B cell (primary cell): ENCODE measurements at regions not wholly inside any gene's neighbourhood (a gene's known extent, or its start where the extent isn't known, plus 50 kb on each side); places are given as distances from the start of the nearest gene placed in this dataset.

ENCODE experiments used
- ATAC-seq: fragments of 200-7000 bp; cut with Tn5 transposase; one replicate; pipeline ENCODE4 v1.10.0; 2021; ENCODE audit warnings: low read depth, mild to moderate bottlenecking, moderate number of reproducible peaks, moderate library complexity
- CTCF ChIA-PET: fragments of 350-600 bp; sonication (Branson Sonifier 250); formaldehyde crosslinking; loops from one replicate; lab custom pipeline; 2021; ENCODE audit warnings: antibody characterized with exemption, inconsistent platforms; lab: Charles Lee
- POLR2A ChIA-PET: fragments of 350-600 bp; sonication (Branson Sonifier 250); formaldehyde crosslinking; loops from one replicate; lab custom pipeline; 2021; ENCODE audit warnings: antibody characterized with exemption; lab: Charles Lee
- DNase-seq: peaks from one replicate; pipeline ENCODE4 v3.0.0; 2013
- H2AFZ ChIP-seq: 2 replicates; pipeline ENCODE4 v1.6.1; 2012; ENCODE audit warnings: mild to moderate bottlenecking, low read depth, low read length; ENCODE audit not compliant: insufficient read depth, poor library complexity, severe bottlenecking
- H3K27ac ChIP-seq, 2 donors: 1 replicate in 1 of 2; 2 replicates in 1 of 2; pipeline ENCODE4 v1.5.1; 2012 to 2013; ENCODE audit warnings: low read length in 2 of 2, mild to moderate bottlenecking in 2 of 2, moderate library complexity in 1 of 2
- H3K27me3 ChIP-seq, 4 experiments: fragments of 200-600 bp in 1 of 4; sonication (generic) in 1 of 4; replicated peaks in 1 of 4; 1 replicate in 2 of 4; 2 replicates in 2 of 4; pipeline versions ENCODE4 v1.6.1 to v1.7.0; 2013 to 2016; ENCODE audit warnings: low read length in 3 of 4, mild to moderate bottlenecking in 2 of 4, mixed read lengths in 1 of 4, moderate library complexity in 1 of 4; ENCODE audit not compliant: insufficient read depth in 4 of 4, control insufficient read depth in 3 of 4; ENCODE audit errors: control extremely low read depth in 1 of 4
- H3K36me3 ChIP-seq, 2 experiments: replicated peaks in 1 of 2; 1 replicate in 1 of 2; 2 replicates in 1 of 2; pipeline versions ENCODE4 v1.6.1 to v1.7.1; 2013; ENCODE audit warnings: low read length in 1 of 2; ENCODE audit not compliant: insufficient read depth in 2 of 2, control insufficient read depth in 1 of 2; ENCODE audit errors: control extremely low read depth in 1 of 2, extremely low read depth in 1 of 2
- H3K4me1 ChIP-seq, 2 donors: fragments of 200-600 bp in 1 of 2; sonication (generic) in 1 of 2; 1 replicate in 1 of 2; 2 replicates in 1 of 2; pipeline versions ENCODE4 v1.5.1 to v1.6.1; 2013 to 2017; ENCODE audit warnings: low read length in 2 of 2; ENCODE audit not compliant: control insufficient read depth in 2 of 2, insufficient read depth in 2 of 2
- H3K4me2 ChIP-seq: replicated peaks from 2 replicates; pipeline ENCODE3; 2012; ENCODE audit warnings: mild to moderate bottlenecking, low read depth, low read length; ENCODE audit not compliant: poor library complexity, severe bottlenecking
- H3K4me3 ChIP-seq, 5 experiments: fragments of 200-600 bp in 1 of 5; sonication (generic) in 1 of 5; 1 replicate in 3 of 5; 2 replicates in 2 of 5; pipeline versions ENCODE4 v1.5.1 to v1.7.0; 2011 to 2016; ENCODE audit warnings: low read length in 4 of 5, mild to moderate bottlenecking in 4 of 5, low read depth in 2 of 5, control low read depth in 1 of 5, moderate library complexity in 1 of 5; ENCODE audit not compliant: insufficient read depth in 1 of 5; ENCODE audit errors: control extremely low read depth in 1 of 5, extremely low read depth in 1 of 5
- H3K79me2 ChIP-seq: fragments of 200-600 bp; sonication (generic); one replicate; pipeline ENCODE4 v1.6.0; 2016; ENCODE audit warnings: low read length; ENCODE audit not compliant: control insufficient read depth, insufficient read depth
- H3K9ac ChIP-seq: fragments of 200-600 bp; sonication (generic); 2 replicates; pipeline ENCODE4 v1.6.1; 2017; ENCODE audit warnings: mild to moderate bottlenecking, low read length, moderate library complexity
- H3K9me3 ChIP-seq, 3 donors: one replicate each; pipeline versions ENCODE4 v1.6.1 to v1.7.1; 2013; ENCODE audit warnings: low read length in 2 of 3; ENCODE audit not compliant: control insufficient read depth in 2 of 3, insufficient read depth in 1 of 3; ENCODE audit errors: control extremely low read depth in 1 of 3
- H4K20me1 ChIP-seq: 2 replicates; pipeline ENCODE4 v1.6.0; 2012; ENCODE audit warnings: mild to moderate bottlenecking, low read length; ENCODE audit not compliant: insufficient read depth, control insufficient read depth, poor library complexity, severe bottlenecking
- H3K27ac Mint-ChIP-seq: one replicate; pipeline ENCODE4 v1.8.0; 2021; ENCODE audit warnings: mixed read lengths
- H3K27me3 Mint-ChIP-seq: one replicate; pipeline ENCODE4 v1.8.0; 2021; ENCODE audit warnings: mixed read lengths
- H3K4me1 Mint-ChIP-seq: one replicate; pipeline ENCODE4 v1.8.0; 2021; ENCODE audit warnings: mixed read lengths
- H3K4me3 Mint-ChIP-seq: one replicate; pipeline ENCODE4 v1.8.0; 2021; ENCODE audit warnings: mixed read lengths
- H3K9me3 Mint-ChIP-seq: one replicate; pipeline ENCODE4 v1.8.0; 2022; ENCODE audit warnings: mixed read lengths; ENCODE audit not compliant: insufficient read depth
- EZH2 ChIP-seq: IDR thresholded peaks from 2 replicates; pipeline ENCODE4 v1.6.1; 2012; ENCODE audit warnings: borderline replicate concordance, low read depth, mild to moderate bottlenecking, moderate library complexity, low read length; ENCODE audit not compliant: insufficient read depth, poor library complexity, severe bottlenecking
- WGBS: methylation state at CpG from one replicate; pipeline ENCODE4 v1.1.5; 2013; ENCODE audit warnings: missing lambda C conversion rate; ENCODE audit not compliant: insufficient coverage; 5-methylcytosine and 5-hydroxymethylcytosine counted together
- intact Hi-C: fragments of 100-400 bp; cut with micrococcal nuclease; formaldehyde crosslinking; loops from one replicate; pipeline ENCODE4 v1.10.0; 2022
- TF ChIP-seq, protein P1 (sequence below): fragments of 200-600 bp; IDR thresholded peaks from one replicate; pipeline ENCODE4 v1.8.0; 2022; ENCODE audit warnings: antibody characterized with exemption, mild to moderate bottlenecking

DNA sequence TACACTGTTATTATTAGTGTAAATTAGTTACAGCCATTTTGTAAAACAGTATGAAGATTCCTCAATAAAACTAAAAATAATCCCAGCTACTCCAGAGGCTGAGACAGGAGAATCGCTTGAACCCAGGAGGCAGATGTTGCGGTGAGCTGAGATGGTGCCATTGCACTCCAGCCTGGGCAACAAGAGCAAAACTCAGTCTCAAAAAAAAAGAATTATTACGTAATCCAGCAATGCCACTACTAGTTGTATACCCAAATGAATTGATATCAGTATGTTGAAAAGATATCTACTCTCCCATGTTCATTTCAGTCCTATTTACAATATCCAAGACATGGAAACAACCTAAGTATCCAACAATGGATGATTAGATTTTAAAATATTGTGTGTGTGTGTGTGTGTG lies 313.6 kb downstream of the EPHA4 start:
- ChIA-PET POLR2A (no interaction called here), CTCF (no interaction called here)
- Histone ChIP-seq H3K9me3 (peaks cover 0 to 2% (median 0%) of the 10 kb centered on the region in 3 donors), H3K4me1 (no peaks in the 10 kb centered on the region), H3K4me3 (no peak overlapping the region), H3K9ac (no peak overlapping the region), H3K27ac (no peak overlapping the region), H3K4me2 (no peak overlapping the region), H2AFZ (no peak overlapping the region), H4K20me1 (no peaks in the 10 kb centered on the region), H3K27me3 (no peaks in the 10 kb centered on the region), H3K36me3 (no peaks in the 10 kb centered on the region), H3K79me2 (no peaks in the 10 kb centered on the region)
- DNase-seq = no peak
- TF ChIP-seq, protein P1, sequence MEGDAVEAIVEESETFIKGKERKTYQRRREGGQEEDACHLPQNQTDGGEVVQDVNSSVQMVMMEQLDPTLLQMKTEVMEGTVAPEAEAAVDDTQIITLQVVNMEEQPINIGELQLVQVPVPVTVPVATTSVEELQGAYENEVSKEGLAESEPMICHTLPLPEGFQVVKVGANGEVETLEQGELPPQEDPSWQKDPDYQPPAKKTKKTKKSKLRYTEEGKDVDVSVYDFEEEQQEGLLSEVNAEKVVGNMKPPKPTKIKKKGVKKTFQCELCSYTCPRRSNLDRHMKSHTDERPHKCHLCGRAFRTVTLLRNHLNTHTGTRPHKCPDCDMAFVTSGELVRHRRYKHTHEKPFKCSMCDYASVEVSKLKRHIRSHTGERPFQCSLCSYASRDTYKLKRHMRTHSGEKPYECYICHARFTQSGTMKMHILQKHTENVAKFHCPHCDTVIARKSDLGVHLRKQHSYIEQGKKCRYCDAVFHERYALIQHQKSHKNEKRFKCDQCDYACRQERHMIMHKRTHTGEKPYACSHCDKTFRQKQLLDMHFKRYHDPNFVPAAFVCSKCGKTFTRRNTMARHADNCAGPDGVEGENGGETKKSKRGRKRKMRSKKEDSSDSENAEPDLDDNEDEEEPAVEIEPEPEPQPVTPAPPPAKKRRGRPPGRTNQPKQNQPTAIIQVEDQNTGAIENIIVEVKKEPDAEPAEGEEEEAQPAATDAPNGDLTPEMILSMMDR = no peak
- no peak for TF ChIP-seq EZH2
- no peaks in the 10 kb centered on the region for H3K9me3 Mint-ChIP-seq
- 100% methylated on average over 2 of the region's 3 CpGs for WGBS
- intact Hi-C loops = no loop called here
- ATAC-seq = no peak
- H3K4me1 Mint-ChIP-seq = no peaks in the 10 kb centered on the region
- H3K27me3 Mint-ChIP-seq = peaks cover 18% of the 10 kb centered on the region
- no peak overlapping the region for H3K4me3 Mint-ChIP-seq
- no peak overlapping the region for H3K27ac Mint-ChIP-seq

DNA sequence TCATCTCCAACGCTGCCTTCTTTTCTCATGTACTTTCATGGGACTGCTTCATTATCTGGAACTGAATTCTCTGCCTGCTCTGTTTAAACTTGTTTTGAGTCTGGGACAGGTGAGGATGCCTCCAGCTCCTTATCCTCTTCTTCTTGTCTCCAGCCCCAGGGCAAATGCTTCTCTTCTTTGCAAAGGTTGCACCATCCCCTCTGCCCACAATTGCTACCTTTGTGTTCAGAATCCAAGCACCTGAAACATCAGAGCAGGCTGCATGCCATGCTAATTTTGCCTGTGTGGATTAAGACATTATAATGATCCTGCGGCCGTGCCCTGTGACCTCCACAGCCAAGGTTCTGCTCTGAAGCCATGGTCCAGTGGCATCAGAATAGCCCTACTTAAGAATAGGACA lies 309.5 kb downstream of the EPHA4 start:
- 87% methylated on average over 2 of the region's 3 CpGs for WGBS
- H2AFZ ChIP-seq = no peak overlapping the region
- no peak for TF ChIP-seq EZH2
- TF ChIP-seq, protein P1 = no peak
- POLR2A ChIA-PET = no interaction called here
- Mint-ChIP-seq H3K9me3 (no peaks in the 10 kb centered on the region), H3K4me3 (no peak overlapping the region), H3K27me3 (peaks cover 18% of the 10 kb centered on the region), H3K4me1 (no peaks in the 10 kb centered on the region), H3K27ac (no peak overlapping the region)
- DNase-seq (no peak), ATAC-seq (no peak)
- H3K4me3 ChIP-seq = no peak overlapping the region
- H3K4me1 ChIP-seq = no peaks in the 10 kb centered on the region
- CTCF ChIA-PET = no interaction called here
- H3K36me3 ChIP-seq = no peaks in the 10 kb centered on the region
- no peaks in the 10 kb centered on the region for H4K20me1 ChIP-seq
- H3K4me2 ChIP-seq = no peak overlapping the region
- intact Hi-C loops = no loop called here
- no peaks in the 10 kb centered on the region for H3K79me2 ChIP-seq
- no peaks in the 10 kb centered on the region for H3K27me3 ChIP-seq
- no peak overlapping the region for H3K27ac ChIP-seq
- H3K9ac ChIP-seq = no peak overlapping the region
- H3K9me3 ChIP-seq = no peaks in the 10 kb centered on the region
